Type B pancreatic cell (in vitro differentiated cells): ENCODE measurements at regions not wholly inside any gene's neighbourhood (a gene's known extent, or its start where the extent isn't known, plus 50 kb on each side); places are given as distances from the start of the nearest gene placed in this dataset.
A peak's percentile ranks its signal among the peaks of the same experiment; 100 is the strongest.
"Not testable (repeated sequence)": the region's sequence is repeated elsewhere in the genome, so short reads cannot be mapped to it uniquely, and the experiment has no call there.

Experiments
- DNase-seq: peaks from one replicate; pipeline ENCODE4 v3.0.0; 2021; ENCODE audit warnings: mixed read lengths; ENCODE audit not compliant: unreplicated experiment; ENCODE audit errors: extremely low spot score
- H3K27ac Mint-ChIP-seq: 2 replicates; pipeline ENCODE4 v1.8.0; 2021; ENCODE audit warnings: mild to moderate bottlenecking, mixed read lengths
- H3K27me3 Mint-ChIP-seq: 2 replicates; pipeline ENCODE4 v1.8.0; 2021; ENCODE audit warnings: mixed read lengths
- H3K36me3 Mint-ChIP-seq: 2 replicates; pipeline ENCODE4 v1.8.0; 2021; ENCODE audit warnings: mixed read lengths
- H3K4me1 Mint-ChIP-seq: one replicate; pipeline ENCODE4 v1.8.0; 2021; ENCODE audit warnings: mixed read lengths; ENCODE audit not compliant: unreplicated experiment
- H3K4me3 Mint-ChIP-seq: 2 replicates; pipeline ENCODE4 v1.8.0; 2021; ENCODE audit warnings: mild to moderate bottlenecking, mixed read lengths
- H3K9me3 Mint-ChIP-seq: 2 replicates; pipeline ENCODE4 v1.8.0; 2021; ENCODE audit warnings: mixed read lengths
- CTCF ChIP-seq: fragments of 200-600 bp; sonication (generic); conservative IDR thresholded peaks from 2 replicates; pipeline ENCODE4 v1.5.0; 2021; ENCODE audit warnings: antibody characterized with exemption, mild to moderate bottlenecking

GRCh38 chr6:140653506-140653905 lies 1279.1 kb upstream of the CITED2 start:
- TF ChIP-seq CTCF, result no peak
- no peaks in the 10 kb centered on the region for H3K27me3 Mint-ChIP-seq
- no peak overlapping the region for H3K27ac Mint-ChIP-seq
- H3K4me3 Mint-ChIP-seq, result no peak overlapping the region
- no peaks in the 10 kb centered on the region for H3K4me1 Mint-ChIP-seq
- H3K36me3 Mint-ChIP-seq, result no peaks in the 10 kb centered on the region
- peaks cover 4% of the 10 kb centered on the region for H3K9me3 Mint-ChIP-seq
- no peak for DNase-seq

GRCh38 chr6:140649502-140649901 lies 1275.1 kb upstream of the CITED2 start:
- H3K27me3 Mint-ChIP-seq, H3K9me3 Mint-ChIP-seq, DNase-seq, H3K27ac Mint-ChIP-seq, H3K4me1 Mint-ChIP-seq, H3K36me3 Mint-ChIP-seq, H3K4me3 Mint-ChIP-seq: not testable (repeated sequence)

GRCh38 chr6:140647322-140647721 lies 1272.9 kb upstream of the CITED2 start:
- H3K27ac Mint-ChIP-seq, H3K36me3 Mint-ChIP-seq, H3K4me3 Mint-ChIP-seq, H3K27me3 Mint-ChIP-seq, H3K4me1 Mint-ChIP-seq, DNase-seq: not testable (repeated sequence)
- peaks cover 12% of the 10 kb centered on the region for H3K9me3 Mint-ChIP-seq

GRCh38 chr6:140644017-140644416 lies 1269.6 kb upstream of the CITED2 start:
- TF ChIP-seq CTCF, result no peak
- Mint-ChIP-seq H3K36me3 (peaks cover 3% of the 10 kb centered on the region), H3K27me3 (no peaks in the 10 kb centered on the region), H3K4me3 (no peak overlapping the region), H3K9me3 (peaks cover 12% of the 10 kb centered on the region), H3K4me1 (no peaks in the 10 kb centered on the region), H3K27ac (no peak overlapping the region)
- no peak for DNase-seq

GRCh38 chr6:140641412-140641811 lies 1267.0 kb upstream of the CITED2 start:
- no peak for TF ChIP-seq CTCF
- H3K4me1 Mint-ChIP-seq, result peaks cover 8% of the 10 kb centered on the region
- H3K27me3 Mint-ChIP-seq, result no peaks in the 10 kb centered on the region
- H3K9me3 Mint-ChIP-seq, result peaks cover 7% of the 10 kb centered on the region
- no peak overlapping the region for H3K27ac Mint-ChIP-seq
- H3K36me3 Mint-ChIP-seq, result peaks cover 3% of the 10 kb centered on the region
- no peak overlapping the region for H3K4me3 Mint-ChIP-seq
- no peak for DNase-seq

GRCh38 chr6:140636908-140637402 lies 1262.5 kb upstream of the CITED2 start:
- H3K4me1 Mint-ChIP-seq, result peaks cover 12% of the 10 kb centered on the region
- no peaks in the 10 kb centered on the region for H3K27me3 Mint-ChIP-seq
- DNase-seq, result no peak
- no peak for TF ChIP-seq CTCF
- peaks cover 3% of the 10 kb centered on the region for H3K36me3 Mint-ChIP-seq
- H3K9me3 Mint-ChIP-seq, result no peaks in the 10 kb centered on the region
- H3K4me3 Mint-ChIP-seq, result peak overlapping the region; percentile 56
- H3K27ac Mint-ChIP-seq, result peak overlapping the region; percentile 44
